ENCODE measurements at regions not wholly inside any gene's neighbourhood (a gene's known extent, or its start where the extent isn't known, plus 50 kb on each side); places are given as distances from the start of the nearest gene placed in this dataset.

- TF ChIP-seq FOXM1 (IDR thresholded peaks at IDR 0.05; ENCODE audit: borderline replicate concordance, low read depth) (no peak), TAF1 (IDR thresholded peaks at IDR 0.05; ENCODE audit: low read depth) (no peak)
Observed at GRCh38 chr9:113764572-113764971, 111.5 kb upstream of the ZNF618 start.

DNA sequence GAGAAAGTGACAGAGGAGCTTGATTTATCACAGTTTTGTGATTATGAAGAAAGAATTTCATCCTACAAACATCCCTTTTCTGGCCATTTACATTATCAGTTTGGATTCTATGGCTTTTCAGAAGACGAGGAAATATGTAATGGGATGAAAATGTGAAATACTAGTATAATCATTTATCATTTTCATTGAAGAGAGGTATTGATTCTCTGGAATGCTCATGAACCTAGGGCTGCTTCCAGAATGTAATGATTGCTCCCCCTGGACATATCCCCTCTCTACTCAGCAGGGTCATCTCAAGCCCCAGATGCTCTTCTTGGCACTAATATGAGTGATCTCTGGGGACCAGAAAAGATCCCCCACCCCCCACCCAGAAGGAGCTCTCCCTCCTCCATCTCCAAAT lies 106.7 kb upstream of the ZNF618 start:
- TF ChIP-seq TAF1 (IDR thresholded peaks at IDR 0.05; ENCODE audit: low read depth), result no peak
- no peak for TF ChIP-seq NFIC (IDR thresholded peaks at IDR 0.05)
- TF ChIP-seq CREB1 (IDR thresholded peaks at IDR 0.05; ENCODE audit: low read depth), result no peak
- TF ChIP-seq, protein P1, sequence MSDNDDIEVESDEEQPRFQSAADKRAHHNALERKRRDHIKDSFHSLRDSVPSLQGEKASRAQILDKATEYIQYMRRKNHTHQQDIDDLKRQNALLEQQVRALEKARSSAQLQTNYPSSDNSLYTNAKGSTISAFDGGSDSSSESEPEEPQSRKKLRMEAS (IDR thresholded peaks at IDR 0.05), result no peak

DNA sequence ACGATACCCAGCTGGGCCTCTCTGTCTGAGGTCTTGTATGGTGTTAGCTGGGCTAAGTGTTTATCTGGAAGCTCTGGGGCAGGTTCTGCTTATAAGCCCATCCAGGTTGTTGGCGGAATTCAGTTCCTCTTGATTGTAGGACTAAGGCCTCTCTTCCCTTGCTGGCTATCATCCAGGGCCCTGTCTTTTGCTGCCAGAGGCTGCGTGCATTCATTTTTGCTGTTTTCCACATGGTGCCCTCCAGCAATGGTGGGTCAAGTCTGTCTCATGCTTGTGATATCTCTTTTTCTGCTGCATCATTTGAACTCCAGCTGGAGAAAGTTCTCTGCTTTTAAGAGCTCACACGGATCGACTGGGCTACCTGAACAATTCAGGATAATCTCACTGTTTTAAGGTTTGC lies 105.7 kb upstream of the ZNF618 start:
- TF ChIP-seq CREB1 (IDR thresholded peaks at IDR 0.05; ENCODE audit: low read depth), result no peak
- TF ChIP-seq TAF1 (IDR thresholded peaks at IDR 0.05; ENCODE audit: low read depth), result no peak
- no peak for TF ChIP-seq TEAD4 (IDR thresholded peaks at IDR 0.05)
- TF ChIP-seq FOXM1 (IDR thresholded peaks at IDR 0.05; ENCODE audit: borderline replicate concordance, low read depth), result no peak
- TF ChIP-seq USF1 (IDR thresholded peaks at IDR 0.05), result no peak
- no peak for TF ChIP-seq YY1 (IDR thresholded peaks at IDR 0.05; ENCODE audit: low read depth)
- TF ChIP-seq ZBTB7A (IDR thresholded peaks at IDR 0.05; ENCODE audit: low read depth), result no peak
- TF ChIP-seq, protein P1 (IDR thresholded peaks at IDR 0.05), result no peak
- TF ChIP-seq EP300 (IDR thresholded peaks at IDR 0.05; ENCODE audit: borderline replicate concordance), result no peak
- TF ChIP-seq RAD21 (IDR thresholded peaks at IDR 0.05; ENCODE audit: low read depth), result no peak
- no peak for TF ChIP-seq EGR1 (IDR thresholded peaks at IDR 0.05)
- no peak for TF ChIP-seq CEBPB (IDR thresholded peaks at IDR 0.05)
- no peak for TF ChIP-seq NFIC (IDR thresholded peaks at IDR 0.05)

- TF ChIP-seq TAF1 (IDR thresholded peaks at IDR 0.05; ENCODE audit: low read depth) (no peak), ZBTB7A (IDR thresholded peaks at IDR 0.05; ENCODE audit: low read depth) (no peak), EGR1 (IDR thresholded peaks at IDR 0.05) (no peak), NFIC (IDR thresholded peaks at IDR 0.05) (no peak), EP300 (IDR thresholded peaks at IDR 0.05; ENCODE audit: borderline replicate concordance) (no peak), YY1 (IDR thresholded peaks at IDR 0.05; ENCODE audit: low read depth) (no peak), RAD21 (IDR thresholded peaks at IDR 0.05; ENCODE audit: low read depth) (no peak)
- TF ChIP-seq, protein P1 (IDR thresholded peaks at IDR 0.05), result no peak
Observed at GRCh38 chr9:113771199-113771598, 104.9 kb upstream of the ZNF618 start.

DNA sequence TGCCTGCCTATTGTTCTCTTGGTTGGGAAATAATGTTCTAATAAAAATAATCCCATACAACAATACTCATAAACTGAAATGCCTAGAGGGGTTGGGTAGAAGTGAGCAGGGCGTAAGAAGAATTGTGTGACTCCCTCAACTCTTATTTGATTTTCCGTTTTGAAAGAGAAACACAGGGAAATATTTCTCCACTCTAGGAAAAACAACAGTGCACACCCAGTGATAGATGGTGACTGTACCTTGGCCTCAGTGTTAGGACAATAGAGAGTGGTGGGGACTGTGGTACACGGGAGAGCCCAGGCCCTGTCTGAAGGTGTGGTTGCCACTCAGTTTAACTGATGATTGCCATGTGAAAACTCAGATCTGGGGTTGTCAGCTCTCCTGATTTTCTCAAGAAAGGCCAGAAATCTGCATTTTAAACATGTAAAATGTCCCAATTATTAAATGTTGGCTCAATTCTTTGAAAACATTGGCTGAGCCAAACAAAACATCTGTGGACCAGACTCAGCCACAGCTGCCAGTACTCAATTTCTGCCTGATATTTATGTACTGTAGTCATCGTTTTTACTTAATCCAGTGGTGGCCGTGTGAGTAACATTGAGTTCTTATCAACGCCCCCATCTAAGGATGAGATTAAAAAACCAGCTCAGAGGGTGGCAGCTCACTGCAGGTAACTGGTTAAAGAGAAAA lies 103.8 kb upstream of the ZNF618 start:
- TF ChIP-seq EGR1 (IDR thresholded peaks at IDR 0.05), result no peak

DNA sequence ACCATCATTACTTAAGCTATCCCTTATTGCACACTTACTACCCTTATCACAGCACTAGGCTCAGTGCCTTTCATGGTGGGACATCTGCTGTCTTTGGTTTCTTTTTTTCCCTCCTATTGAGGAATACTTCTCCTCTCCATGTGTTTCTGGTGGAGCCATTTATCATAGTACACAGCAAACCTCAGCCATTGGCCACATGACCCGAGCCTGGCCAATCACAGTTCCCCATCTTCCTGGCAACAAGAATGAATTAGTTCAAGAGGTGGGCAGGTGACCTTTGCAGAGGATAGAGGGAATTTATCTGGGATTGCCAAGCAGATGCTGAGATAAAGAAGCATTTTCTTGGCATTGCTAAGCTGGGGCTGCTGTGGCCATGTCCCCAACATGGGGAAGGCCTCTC lies 101.1 kb upstream of the ZNF618 start:
- TF ChIP-seq REST (IDR thresholded peaks at IDR 0.05; ENCODE audit: low read depth) (no peak), RAD21 (IDR thresholded peaks at IDR 0.05; ENCODE audit: low read depth) (no peak), EP300 (IDR thresholded peaks at IDR 0.05; ENCODE audit: borderline replicate concordance) (no peak), USF1 (IDR thresholded peaks at IDR 0.05) (peak; percentile 84), NFIC (IDR thresholded peaks at IDR 0.05) (no peak), EGR1 (IDR thresholded peaks at IDR 0.05) (no peak), YY1 (IDR thresholded peaks at IDR 0.05; ENCODE audit: low read depth) (no peak)
- TF ChIP-seq, protein P1 (IDR thresholded peaks at IDR 0.05), result no peak

DNA sequence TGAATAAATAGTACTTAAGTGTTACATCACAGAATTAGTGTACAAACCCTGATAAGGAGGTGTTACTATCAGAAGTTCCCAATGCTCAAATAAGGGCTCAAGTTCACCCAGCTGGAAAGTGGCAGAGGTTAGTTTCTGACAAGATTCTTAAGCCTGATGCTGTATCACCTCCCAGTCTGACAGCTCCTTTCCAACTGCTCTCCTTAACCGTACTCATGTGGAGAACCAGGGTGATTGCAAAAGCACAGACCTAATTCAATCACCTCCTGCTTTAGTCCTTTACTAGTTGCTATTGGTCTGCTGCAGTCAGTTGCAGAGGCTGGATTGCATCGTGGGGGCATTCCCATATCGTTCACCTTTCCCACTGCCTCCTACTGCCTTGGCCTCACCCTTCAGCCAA lies 100.4 kb upstream of the ZNF618 start:
- TF ChIP-seq, protein P1 (IDR thresholded peaks at IDR 0.05), result no peak
- TF ChIP-seq EP300 (IDR thresholded peaks at IDR 0.05; ENCODE audit: borderline replicate concordance) (no peak), ZBTB7A (IDR thresholded peaks at IDR 0.05; ENCODE audit: low read depth) (no peak), EGR1 (IDR thresholded peaks at IDR 0.05) (no peak), CEBPB (IDR thresholded peaks at IDR 0.05) (no peak), NFIC (IDR thresholded peaks at IDR 0.05) (no peak), TCF12 (IDR thresholded peaks at IDR 0.05; ENCODE audit: low read depth) (no peak), RAD21 (IDR thresholded peaks at IDR 0.05; ENCODE audit: low read depth) (no peak), USF1 (IDR thresholded peaks at IDR 0.05) (no peak), TAF1 (IDR thresholded peaks at IDR 0.05; ENCODE audit: low read depth) (no peak), YY1 (IDR thresholded peaks at IDR 0.05; ENCODE audit: low read depth) (no peak), REST (IDR thresholded peaks at IDR 0.05; ENCODE audit: low read depth) (no peak), FOXM1 (IDR thresholded peaks at IDR 0.05; ENCODE audit: borderline replicate concordance, low read depth) (no peak), TEAD4 (IDR thresholded peaks at IDR 0.05) (no peak), CREB1 (IDR thresholded peaks at IDR 0.05; ENCODE audit: low read depth) (no peak)

Measured in Ishikawa (cell line).